Omental fat pad (tissue), 3 donors: ENCODE measurements at regions not wholly inside any gene's neighbourhood (a gene's known extent, or its start where the extent isn't known, plus 50 kb on each side); places are given as distances from the start of the nearest gene placed in this dataset.

Experiments
- ATAC-seq: fragments of 150-250 bp; one replicate; pipeline ENCODE4 v1.9.1; 2016; ENCODE audit warnings: mild to moderate bottlenecking, moderate library complexity; ENCODE audit not compliant: low FRiP score
- DNase-seq: peaks from one replicate; pipeline ENCODE4 v3.0.0-alpha.2; 2019; ENCODE audit warnings: low spot score
- CTCF ChIP-seq, 3 donors: fragments of 450-650 bp; IDR thresholded peaks; one replicate each; pipeline ENCODE4 v1.5.1; 2016 to 2017; ENCODE audit warnings: antibody characterized with exemption in 3 of 3, mild to moderate bottlenecking in 3 of 3, moderate library complexity in 2 of 3

GRCh38 chr5:40260361-40260760 is 419.4 kb upstream of the PTGER4 start:
- ATAC-seq (no peak), DNase-seq (no peak)
- TF ChIP-seq CTCF (IDR thresholded peaks at IDR 0.05) = no peak

DNA sequence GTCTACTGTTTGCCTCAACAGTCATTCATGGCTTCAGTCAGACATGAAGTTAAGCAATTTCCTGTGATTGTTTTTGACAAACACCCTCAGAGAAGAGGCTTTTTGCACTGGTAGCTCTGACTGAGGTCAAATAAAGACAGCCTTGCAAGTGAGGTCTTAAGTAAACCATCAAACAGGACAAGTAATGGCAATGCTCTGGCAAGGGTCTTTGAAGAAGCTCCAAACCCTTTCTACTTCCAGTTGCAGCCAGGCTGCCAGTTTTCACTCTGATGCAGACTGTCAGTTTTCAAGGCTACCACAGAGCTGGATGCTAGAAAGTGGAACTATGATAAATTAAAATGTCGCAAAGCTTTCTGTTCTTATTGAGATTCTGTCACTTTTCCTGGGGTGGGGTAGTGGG is 421.5 kb upstream of the PTGER4 start:
- no peak for DNase-seq
- no peak for TF ChIP-seq CTCF (IDR thresholded peaks at IDR 0.05)
- no peak for ATAC-seq

- DNase-seq = no peak
- no peak for ATAC-seq
- TF ChIP-seq CTCF (IDR thresholded peaks at IDR 0.05) = no peak
These were observed 439.0 kb upstream of the PTGER4 start for GRCh38 chr5:40240671-40241070.

- no peak for TF ChIP-seq CTCF (IDR thresholded peaks at IDR 0.05)
- ATAC-seq = no peak
- no peak for DNase-seq
These were observed 439.6 kb upstream of the PTGER4 start for GRCh38 chr5:40240111-40240510.

DNA sequence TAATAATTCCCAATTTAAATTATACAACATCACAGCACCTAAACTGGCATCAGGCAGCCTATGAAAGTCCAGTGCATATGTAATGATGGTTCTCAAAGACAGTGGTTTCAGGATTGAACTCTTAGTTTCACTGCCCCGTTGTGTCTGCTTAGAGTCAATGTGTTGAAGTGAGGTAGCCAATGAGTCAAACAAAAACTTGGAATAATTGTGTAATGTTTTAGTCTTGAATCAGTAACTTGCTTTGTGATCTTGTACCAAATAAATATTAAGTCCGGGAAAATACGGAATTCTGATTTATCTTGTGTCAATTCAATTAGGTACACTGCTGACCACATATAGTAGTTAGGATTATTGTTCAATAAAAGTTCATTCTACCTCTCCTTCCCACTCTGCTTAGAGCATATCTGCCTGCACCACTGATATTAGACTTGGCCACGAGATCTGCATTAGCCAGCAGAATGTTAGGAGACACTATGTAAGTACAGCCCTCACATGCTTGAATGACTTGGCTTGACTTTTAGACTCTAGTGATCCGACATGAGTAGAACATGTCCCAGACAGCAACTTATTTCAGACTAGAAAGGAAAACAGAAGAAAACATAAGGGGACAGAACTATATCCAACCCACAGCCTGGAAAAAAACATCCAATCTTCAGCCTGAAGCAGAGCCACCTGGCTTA is 441.5 kb upstream of the PTGER4 start:
- DNase-seq = no peak
- no peak for ATAC-seq
- TF ChIP-seq CTCF (IDR thresholded peaks at IDR 0.05) = no peak

GRCh38 chr5:40235471-40236400 is 444.0 kb upstream of the PTGER4 start:
- ATAC-seq (no peak), DNase-seq (no peak)
- TF ChIP-seq CTCF (IDR thresholded peaks at IDR 0.05) = no peak
